ENCODE measurements at regions not wholly inside any gene's neighbourhood (a gene's known extent, or its start where the extent isn't known, plus 50 kb on each side); places are given as distances from the start of the nearest gene placed in this dataset.

- Histone ChIP-seq H3K23ac (ENCODE audit: insufficient read length, low read depth, low read length) (no peak overlapping the region), H4K20me1 (ENCODE audit: control insufficient read depth, insufficient read depth, insufficient read length) (no peaks in the 10 kb centered on the region), H3K4me2 (ENCODE audit: insufficient read depth, insufficient read length, low read length) (no peak overlapping the region), H3K4me1 (ENCODE audit: insufficient read depth, low read length) (peaks cover 5% of the 10 kb centered on the region; the same call in 1 of the 2 replicates), H3K27me3 (ENCODE audit: insufficient read depth, low read length) (no peaks in the 10 kb centered on the region), H2BK12ac (ENCODE audit: insufficient read length, low read depth, low read length) (no peak overlapping the region), H2BK20ac (ENCODE audit: low read depth, low read length, poor library complexity, severe bottlenecking) (no peak overlapping the region), H3K79me2 (ENCODE audit: insufficient read depth, low read length) (no peaks in the 10 kb centered on the region), H2AFZ (ENCODE audit: low read length) (no peak overlapping the region), H3T11ph (ENCODE audit: low read length) (no peak overlapping the region), H3K18ac (ENCODE audit: insufficient read length, low read depth, low read length) (no peak overlapping the region), H2BK5ac (ENCODE audit: insufficient read length, low read length) (no peak overlapping the region), H4K91ac (ENCODE audit: insufficient read length, low read depth, low read length) (no peak overlapping the region), H2BK120ac (ENCODE audit: low read depth, low read length, poor library complexity, severe bottlenecking) (no peak overlapping the region), H3K9ac (ENCODE audit: extremely low read depth, insufficient read length, low read length) (no peak overlapping the region), H3K79me1 (ENCODE audit: insufficient read depth, low read depth, low read length, poor library complexity, severe bottlenecking) (no peaks in the 10 kb centered on the region), H3K23me2 (ENCODE audit: insufficient read length, low read depth, low read length, poor library complexity, severe bottlenecking) (no peaks in the 10 kb centered on the region), H4K5ac (ENCODE audit: insufficient read length, low read depth, low read length) (no peak overlapping the region), H3K14ac (ENCODE audit: insufficient read depth, low read length) (no peak overlapping the region), H3K9me3 (ENCODE audit: control insufficient read depth, low read depth, low read length) (no peaks in the 10 kb centered on the region), H3K56ac (ENCODE audit: insufficient read length, low read depth, low read length) (no peak overlapping the region), H2BK15ac (ENCODE audit: low read depth, low read length) (no peak overlapping the region), H2AK5ac (ENCODE audit: insufficient read length, low read length) (no peak overlapping the region), H4K8ac (replicated peaks; ENCODE audit: insufficient read length, low read depth, low read length) (no peak overlapping the region), H3K4ac (ENCODE audit: low read depth, low read length) (no peak overlapping the region), H3K27ac (ENCODE audit: insufficient read length, low read depth, low read length) (no peak overlapping the region)
- Mint-ChIP-seq H3K27me3 (ENCODE audit: low read depth) (no peaks in the 10 kb centered on the region; the same call in 1 of the 2 replicates), H3K27ac (no peak overlapping the region), H3K4me3 (no peak overlapping the region), H3K9me3 (no peaks in the 10 kb centered on the region), H3K36me3 (ENCODE audit: insufficient read depth in 1 of 3, low read depth in 3 of 3) (no peaks in the 10 kb centered on the region), H3K4me1 (peaks cover 14 to 22% of the 10 kb centered on the region in 2 experiments)
- no CpG with 5 or more reads among the region's 2 CpGs for WGBS (ENCODE audit: extremely low coverage, insufficient read length, low lambda C conversion rate)
- no peak for DNase-seq
- TF ChIP-seq, protein P1, sequence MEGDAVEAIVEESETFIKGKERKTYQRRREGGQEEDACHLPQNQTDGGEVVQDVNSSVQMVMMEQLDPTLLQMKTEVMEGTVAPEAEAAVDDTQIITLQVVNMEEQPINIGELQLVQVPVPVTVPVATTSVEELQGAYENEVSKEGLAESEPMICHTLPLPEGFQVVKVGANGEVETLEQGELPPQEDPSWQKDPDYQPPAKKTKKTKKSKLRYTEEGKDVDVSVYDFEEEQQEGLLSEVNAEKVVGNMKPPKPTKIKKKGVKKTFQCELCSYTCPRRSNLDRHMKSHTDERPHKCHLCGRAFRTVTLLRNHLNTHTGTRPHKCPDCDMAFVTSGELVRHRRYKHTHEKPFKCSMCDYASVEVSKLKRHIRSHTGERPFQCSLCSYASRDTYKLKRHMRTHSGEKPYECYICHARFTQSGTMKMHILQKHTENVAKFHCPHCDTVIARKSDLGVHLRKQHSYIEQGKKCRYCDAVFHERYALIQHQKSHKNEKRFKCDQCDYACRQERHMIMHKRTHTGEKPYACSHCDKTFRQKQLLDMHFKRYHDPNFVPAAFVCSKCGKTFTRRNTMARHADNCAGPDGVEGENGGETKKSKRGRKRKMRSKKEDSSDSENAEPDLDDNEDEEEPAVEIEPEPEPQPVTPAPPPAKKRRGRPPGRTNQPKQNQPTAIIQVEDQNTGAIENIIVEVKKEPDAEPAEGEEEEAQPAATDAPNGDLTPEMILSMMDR (conservative IDR thresholded peaks at IDR 0.05) = no peak
These were observed 372.6 kb downstream of the SOX11 start for GRCh38 chr2:6064757-6065156.

All from H9 (cell line).